ENCODE measurements at regions not wholly inside any gene's neighbourhood (a gene's known extent, or its start where the extent isn't known, plus 50 kb on each side); places are given as distances from the start of the nearest gene placed in this dataset.

- H3K9me3 ChIP-seq, result no peaks in the 10 kb centered on the region
- no peak for ATAC-seq
- no peak overlapping the region for H3K27ac ChIP-seq
- H3K36me3 ChIP-seq (replicated peaks in 1 of 2; ENCODE audit: insufficient read depth in 1 of 2, low read depth in 2 of 2), result no peaks in the 10 kb centered on the region
- intact Hi-C loops (cut with DNase I), result no loop called here
- no peak overlapping the region for H3K4me3 ChIP-seq
- H3K27me3 ChIP-seq, result no peaks in the 10 kb centered on the region
- DNase-seq, result no peak
- 72 to 90% methylated on average over 3 of the region's 3 CpGs for WGBS, 2 donors
- TF ChIP-seq CTCF (IDR thresholded peaks at IDR 0.05), result no peak
- no peak for TF ChIP-seq POLR2A (IDR thresholded peaks at IDR 0.05)
- H3K4me1 ChIP-seq, result no peaks in the 10 kb centered on the region
Observed at GRCh38 chr15:91765660-91766059, 87.8 kb upstream of the SLCO3A1 start.

- 52 to 68% methylated on average over 3 of the region's 3 CpGs for WGBS, 2 donors
- intact Hi-C loops (cut with DNase I), result no loop called here
- ATAC-seq (no peak), DNase-seq (no peak)
- Histone ChIP-seq H3K27ac (no peak overlapping the region), H3K4me1 (no peaks in the 10 kb centered on the region), H3K27me3 (no peaks in the 10 kb centered on the region), H3K4me3 (no peak overlapping the region), H3K9me3 (no peaks in the 10 kb centered on the region), H3K36me3 (replicated peaks in 1 of 2; ENCODE audit: insufficient read depth in 1 of 2, low read depth in 2 of 2) (no peaks in the 10 kb centered on the region)
- TF ChIP-seq CTCF (IDR thresholded peaks at IDR 0.05), result no peak
- no peak for TF ChIP-seq POLR2A (IDR thresholded peaks at IDR 0.05)
Observed at GRCh38 chr15:91769476-91769875, 84.0 kb upstream of the SLCO3A1 start.

- intact Hi-C loops (cut with DNase I), result no loop called here
- WGBS, 2 donors, result 59 to 60% methylated on average over 8 of the region's 8 CpGs
- no peaks in the 10 kb centered on the region for H3K27me3 ChIP-seq
- no peak overlapping the region for H3K4me3 ChIP-seq
- no peaks in the 10 kb centered on the region for H3K4me1 ChIP-seq
- ATAC-seq (no peak), DNase-seq (no peak)
- no peaks in the 10 kb centered on the region for H3K36me3 ChIP-seq (replicated peaks in 1 of 2; ENCODE audit: insufficient read depth in 1 of 2, low read depth in 2 of 2)
- no peaks in the 10 kb centered on the region for H3K9me3 ChIP-seq
- no peak overlapping the region for H3K27ac ChIP-seq
- no peak for TF ChIP-seq CTCF (IDR thresholded peaks at IDR 0.05)
- no peak for TF ChIP-seq POLR2A (IDR thresholded peaks at IDR 0.05)
Observed at GRCh38 chr15:91769894-91770293, 83.6 kb upstream of the SLCO3A1 start.

- intact Hi-C loops (cut with DNase I), result no loop called here
- Histone ChIP-seq H3K27ac (no peak overlapping the region), H3K4me3 (no peak overlapping the region), H3K4me1 (no peaks in the 10 kb centered on the region), H3K27me3 (no peaks in the 10 kb centered on the region), H3K36me3 (replicated peaks in 1 of 2; ENCODE audit: insufficient read depth in 1 of 2, low read depth in 2 of 2) (no peaks in the 10 kb centered on the region), H3K9me3 (no peaks in the 10 kb centered on the region)
- no peak for ATAC-seq
- no peak for DNase-seq
- TF ChIP-seq CTCF (IDR thresholded peaks at IDR 0.05) (no peak), POLR2A (IDR thresholded peaks at IDR 0.05) (no peak)
- WGBS, 2 donors, result 50 to 62% methylated on average over 4 of the region's 4 CpGs
Observed at GRCh38 chr15:91776104-91776503, 77.4 kb upstream of the SLCO3A1 start.

- H3K4me1 ChIP-seq, result no peaks in the 10 kb centered on the region
- ATAC-seq (no peak), DNase-seq (no peak)
- H3K27me3 ChIP-seq, result no peaks in the 10 kb centered on the region
- no peak overlapping the region for H3K4me3 ChIP-seq
- WGBS, 2 donors, result 59 to 63% methylated on average over 5 of the region's 5 CpGs
- no peaks in the 10 kb centered on the region for H3K9me3 ChIP-seq
- no peaks in the 10 kb centered on the region for H3K36me3 ChIP-seq (replicated peaks in 1 of 2; ENCODE audit: insufficient read depth in 1 of 2, low read depth in 2 of 2)
- intact Hi-C loops (cut with DNase I), result no loop called here
- H3K27ac ChIP-seq, result no peak overlapping the region
- TF ChIP-seq CTCF (IDR thresholded peaks at IDR 0.05), result no peak
- TF ChIP-seq POLR2A (IDR thresholded peaks at IDR 0.05), result no peak
Observed at GRCh38 chr15:91779960-91780359, 73.5 kb upstream of the SLCO3A1 start.

All from body of pancreas (tissue), 4 donors.